ENCODE measurements at regions not wholly inside any gene's neighbourhood (a gene's known extent, or its start where the extent isn't known, plus 50 kb on each side); places are given as distances from the start of the nearest gene placed in this dataset.

DNA sequence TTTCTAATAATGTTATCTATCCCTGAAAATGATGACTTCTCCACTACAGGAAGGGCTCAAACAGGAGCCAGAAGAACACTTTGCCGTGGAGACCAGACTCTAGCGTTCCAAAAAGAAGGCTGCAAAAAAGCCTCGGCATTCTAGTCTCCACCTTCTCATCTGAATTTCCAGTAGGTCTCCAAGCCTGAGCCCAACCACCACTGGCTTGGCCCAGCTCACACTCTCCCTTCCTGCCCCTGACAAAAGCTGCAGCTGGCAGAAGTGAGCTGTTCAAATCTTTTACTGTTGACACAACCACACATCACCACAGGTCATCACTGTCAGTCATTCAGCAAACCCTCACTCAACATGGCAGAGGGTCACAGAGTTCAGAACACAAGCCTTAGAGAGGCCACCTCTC is 69.3 kb downstream of the CAMK2N1 start (continued):
- TF ChIP-seq CHD2 (IDR thresholded peaks at IDR 0.05; ENCODE audit: low read length, partially characterized antibody) (no peak), MEF2A (IDR thresholded peaks at IDR 0.05; ENCODE audit: borderline replicate concordance, low read depth) (no peak), FOXJ3 (CRISPR knock-in tag; IDR thresholded peaks at IDR 0.05) (no peak), ELF1 (IDR thresholded peaks at IDR 0.05) (no peak), NRF1 (IDR thresholded peaks at IDR 0.05; ENCODE audit: low read depth, low read length) (no peak), EZH2phosphoT487 (IDR thresholded peaks at IDR 0.05; ENCODE audit: borderline replicate concordance, low read depth) (no peak), GATA2 (CRISPR knock-in tag; IDR thresholded peaks at IDR 0.05) (no peak)

GRCh38 chr1:20413776-20414140 is 72.3 kb downstream of the CAMK2N1 start:
- Histone ChIP-seq H3K36me3 (replicated peaks in 1 of 2; ENCODE audit: control insufficient read depth in 1 of 2, insufficient read depth in 2 of 2, low read length in 1 of 2) (no peaks in the 10 kb centered on the region), H3K9ac (no peak overlapping the region), H3K9me3 (no peaks in the 10 kb centered on the region), H3K9me2 (no peaks in the 10 kb centered on the region), H3K4me3 (ENCODE audit: low read depth in 2 of 2, low read length in 1 of 2) (no peak overlapping the region), H3K79me2 (ENCODE audit: insufficient read depth) (no peaks in the 10 kb centered on the region), H3K27me3 (ENCODE audit: insufficient read depth) (no peaks in the 10 kb centered on the region), H3F3A (replicated peaks; ENCODE audit: insufficient read depth) (no peaks in the 10 kb centered on the region), H3K4me2 (no peak overlapping the region), H3K4me1 (ENCODE audit: control insufficient read depth in 1 of 2, insufficient read depth in 2 of 2, low read depth in 1 of 2, low read length in 1 of 2) (peaks cover 8 to 11% of the 10 kb centered on the region in 2 experiments; a peak in 3 of 4 replicates), H3K27ac (ENCODE audit: low read depth in 2 of 2, low read length in 1 of 2) (no peak overlapping the region), H4K20me1 (ENCODE audit: insufficient read depth) (no peaks in the 10 kb centered on the region), H2AFZ (ENCODE audit: low read depth) (no peak overlapping the region)
- DNase-seq, result no peak
- POLR2A ChIA-PET, result no interaction called here
- 87% methylated on average over 3 of the region's 3 CpGs for WGBS (ENCODE audit: low lambda C conversion rate)
- CTCF ChIA-PET, result interaction anchor here (0.6 to 1.3 kb wide), 4 partner anchors 17 to 201 kb away, joined by 3 to 4 read pairs (median 3); no protein-coding TSS in a partner anchor
- TF ChIP-seq MEF2A (IDR thresholded peaks at IDR 0.05; ENCODE audit: borderline replicate concordance, low read depth) (no peak), CHD2 (IDR thresholded peaks at IDR 0.05; ENCODE audit: low read length, partially characterized antibody) (no peak), MXI1 (IDR thresholded peaks at IDR 0.05; ENCODE audit: low read depth, low read length) (no peak), GABPA (IDR thresholded peaks at IDR 0.05; ENCODE audit: low read depth) (no peak), FOSL2 (IDR thresholded peaks at IDR 0.05; ENCODE audit: borderline replicate concordance, low read depth) (no peak), RAD21 (IDR thresholded peaks at IDR 0.05; ENCODE audit: low read length) (no peak), TAF1 (IDR thresholded peaks at IDR 0.05; ENCODE audit: borderline replicate concordance, low read depth, low read length) (no peak), NRF1 (IDR thresholded peaks at IDR 0.05; ENCODE audit: low read depth, low read length) (no peak), NFIC (IDR thresholded peaks at IDR 0.05; ENCODE audit: borderline replicate concordance) (no peak), RCOR1 (IDR thresholded peaks at IDR 0.05; ENCODE audit: low read length) (no peak), ELF1 (IDR thresholded peaks at IDR 0.05) (no peak), YY1 (IDR thresholded peaks at IDR 0.05; ENCODE audit: low read depth) (no peak), TCF12 (IDR thresholded peaks at IDR 0.05) (no peak), EP300 (IDR thresholded peaks at IDR 0.05; ENCODE audit: borderline replicate concordance in 1 of 2, low read depth in 1 of 2, low read length in 1 of 2) (no peak), JUND (IDR thresholded peaks at IDR 0.05) (no peak), CTCF (IDR thresholded peaks at IDR 0.05) (no peak)
- TF ChIP-seq, protein P1, sequence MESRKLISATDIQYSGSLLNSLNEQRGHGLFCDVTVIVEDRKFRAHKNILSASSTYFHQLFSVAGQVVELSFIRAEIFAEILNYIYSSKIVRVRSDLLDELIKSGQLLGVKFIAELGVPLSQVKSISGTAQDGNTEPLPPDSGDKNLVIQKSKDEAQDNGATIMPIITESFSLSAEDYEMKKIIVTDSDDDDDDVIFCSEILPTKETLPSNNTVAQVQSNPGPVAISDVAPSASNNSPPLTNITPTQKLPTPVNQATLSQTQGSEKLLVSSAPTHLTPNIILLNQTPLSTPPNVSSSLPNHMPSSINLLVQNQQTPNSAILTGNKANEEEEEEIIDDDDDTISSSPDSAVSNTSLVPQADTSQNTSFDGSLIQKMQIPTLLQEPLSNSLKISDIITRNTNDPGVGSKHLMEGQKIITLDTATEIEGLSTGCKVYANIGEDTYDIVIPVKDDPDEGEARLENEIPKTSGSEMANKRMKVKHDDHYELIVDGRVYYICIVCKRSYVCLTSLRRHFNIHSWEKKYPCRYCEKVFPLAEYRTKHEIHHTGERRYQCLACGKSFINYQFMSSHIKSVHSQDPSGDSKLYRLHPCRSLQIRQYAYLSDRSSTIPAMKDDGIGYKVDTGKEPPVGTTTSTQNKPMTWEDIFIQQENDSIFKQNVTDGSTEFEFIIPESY (IDR thresholded peaks at IDR 0.05; ENCODE audit: borderline replicate concordance, low read depth), result no peak
- TF ChIP-seq, protein P2, sequence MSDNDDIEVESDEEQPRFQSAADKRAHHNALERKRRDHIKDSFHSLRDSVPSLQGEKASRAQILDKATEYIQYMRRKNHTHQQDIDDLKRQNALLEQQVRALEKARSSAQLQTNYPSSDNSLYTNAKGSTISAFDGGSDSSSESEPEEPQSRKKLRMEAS (IDR thresholded peaks at IDR 0.05; ENCODE audit: low read depth), result no peak
- TF ChIP-seq, protein P3, sequence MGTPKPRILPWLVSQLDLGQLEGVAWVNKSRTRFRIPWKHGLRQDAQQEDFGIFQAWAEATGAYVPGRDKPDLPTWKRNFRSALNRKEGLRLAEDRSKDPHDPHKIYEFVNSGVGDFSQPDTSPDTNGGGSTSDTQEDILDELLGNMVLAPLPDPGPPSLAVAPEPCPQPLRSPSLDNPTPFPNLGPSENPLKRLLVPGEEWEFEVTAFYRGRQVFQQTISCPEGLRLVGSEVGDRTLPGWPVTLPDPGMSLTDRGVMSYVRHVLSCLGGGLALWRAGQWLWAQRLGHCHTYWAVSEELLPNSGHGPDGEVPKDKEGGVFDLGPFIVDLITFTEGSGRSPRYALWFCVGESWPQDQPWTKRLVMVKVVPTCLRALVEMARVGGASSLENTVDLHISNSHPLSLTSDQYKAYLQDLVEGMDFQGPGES (IDR thresholded peaks at IDR 0.05; ENCODE audit: low read depth, low read length), result no peak
